Breast epithelium (tissue), 3 donors: ENCODE measurements at regions not wholly inside any gene's neighbourhood (a gene's known extent, or its start where the extent isn't known, plus 50 kb on each side); places are given as distances from the start of the nearest gene placed in this dataset.

ENCODE experiments used
- CTCF ChIP-seq, 3 donors: fragments of 450-650 bp; IDR thresholded peaks; one replicate each; pipeline ENCODE4 v1.5.1; 2016 to 2017; ENCODE audit warnings: antibody characterized with exemption in 3 of 3, mild to moderate bottlenecking in 3 of 3, moderate library complexity in 3 of 3
- POLR2A ChIP-seq: fragments of 450-650 bp; IDR thresholded peaks from one replicate; pipeline ENCODE4 v1.6.1; 2016; ENCODE audit warnings: antibody characterized with exemption, mild to moderate bottlenecking, moderate library complexity
- POLR2AphosphoS5 ChIP-seq, 3 donors: sonication (generic); formaldehyde crosslinking; IDR thresholded peaks; one replicate each; pipeline ENCODE4 v1.6.1; 2017; ENCODE audit warnings: antibody characterized with exemption in 3 of 3

DNA sequence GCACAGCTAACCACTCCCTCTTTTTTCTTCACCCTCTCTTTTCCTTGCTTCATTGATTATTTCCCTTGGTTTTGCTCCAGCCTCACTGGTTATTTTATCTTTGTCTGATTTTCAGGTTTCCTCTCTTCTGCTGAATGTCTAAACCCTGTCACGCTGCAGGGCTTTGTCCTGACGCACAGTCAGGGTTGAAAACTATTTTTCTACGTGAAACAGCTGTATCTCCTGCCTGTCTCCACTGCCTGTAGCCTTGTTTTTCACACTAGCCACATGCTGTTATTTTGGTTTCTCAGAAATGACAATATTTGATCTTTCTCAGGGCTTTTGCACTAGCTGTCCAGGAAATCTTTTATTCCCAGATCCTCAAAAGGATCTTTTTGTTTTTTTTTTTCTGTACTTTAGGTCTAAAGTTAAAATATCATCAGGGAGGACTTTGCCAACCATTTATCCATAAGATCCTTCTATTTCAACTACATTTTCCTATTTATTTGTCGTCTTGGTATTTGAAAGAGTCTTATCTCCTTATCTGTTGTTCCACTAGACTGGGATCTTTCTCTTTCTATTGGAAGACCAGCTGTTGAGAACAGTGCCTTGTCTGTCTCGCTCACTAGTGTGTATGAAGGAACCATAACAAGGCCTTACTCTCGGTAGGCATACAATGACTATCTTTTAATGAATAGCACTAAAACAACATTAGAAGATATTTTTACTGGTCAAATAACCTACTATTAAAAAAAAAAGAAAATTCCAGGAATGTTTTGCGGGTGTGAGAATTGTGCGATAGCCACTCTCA lies 164.3 kb downstream of the PDHA2 start:
- TF ChIP-seq POLR2AphosphoS5 (IDR thresholded peaks at IDR 0.05) (no peak), CTCF (IDR thresholded peaks at IDR 0.05) (no peak), POLR2A (no peak)
